Parathyroid adenoma (tissue), 2 donors: ENCODE measurements at regions not wholly inside any gene's neighbourhood (a gene's known extent, or its start where the extent isn't known, plus 50 kb on each side); places are given as distances from the start of the nearest gene placed in this dataset.

Experiments used
- H2AFZ ChIP-seq: fragments of 300-600 bp; sonication (generic); one replicate; pipeline ENCODE4 v1.7.0; 2017; ENCODE audit warnings: antibody characterized with exemption, mild to moderate bottlenecking
- H3K27ac ChIP-seq: fragments of 300-600 bp; sonication (generic); one replicate; pipeline ENCODE4 v1.7.0; 2017
- H3K27me3 ChIP-seq: fragments of 300-600 bp; sonication (generic); one replicate; pipeline ENCODE4 v1.7.0; 2017; ENCODE audit warnings: low read length; ENCODE audit not compliant: control insufficient read depth, insufficient read depth
- H3K36me3 ChIP-seq: fragments of 300-600 bp; sonication (generic); one replicate; pipeline ENCODE4 v1.7.0; 2017; ENCODE audit warnings: low read length; ENCODE audit not compliant: control insufficient read depth, insufficient read depth
- H3K4me1 ChIP-seq: fragments of 300-600 bp; sonication (generic); one replicate; pipeline ENCODE4 v1.7.0; 2017; ENCODE audit warnings: control low read depth
- H3K4me2 ChIP-seq: fragments of 300-600 bp; sonication (generic); one replicate; pipeline ENCODE4 v1.7.0; 2017; ENCODE audit warnings: low read length
- H3K4me3 ChIP-seq: fragments of 300-600 bp; sonication (generic); one replicate; pipeline ENCODE4 v1.7.0; 2017; ENCODE audit warnings: low read depth, low read length
- H3K79me2 ChIP-seq: fragments of 300-600 bp; sonication (generic); one replicate; pipeline ENCODE4 v1.7.0; 2017; ENCODE audit warnings: control low read depth
- H3K9ac ChIP-seq: fragments of 300-600 bp; sonication (generic); one replicate; pipeline ENCODE4 v1.7.0; 2017; ENCODE audit warnings: mild to moderate bottlenecking
- H3K9me3 ChIP-seq: fragments of 300-600 bp; sonication (generic); one replicate; pipeline ENCODE4 v1.7.0; 2017; ENCODE audit warnings: low read length; ENCODE audit not compliant: control insufficient read depth
- TF ChIP-seq, protein P1 (sequence below): fragments of 300-600 bp; sonication (generic); IDR thresholded peaks from one replicate; pipeline ENCODE4 v1.7.0; 2017; ENCODE audit warnings: antibody characterized with exemption, mild to moderate bottlenecking
- donor health status: primary hyperparathyroidism.

DNA sequence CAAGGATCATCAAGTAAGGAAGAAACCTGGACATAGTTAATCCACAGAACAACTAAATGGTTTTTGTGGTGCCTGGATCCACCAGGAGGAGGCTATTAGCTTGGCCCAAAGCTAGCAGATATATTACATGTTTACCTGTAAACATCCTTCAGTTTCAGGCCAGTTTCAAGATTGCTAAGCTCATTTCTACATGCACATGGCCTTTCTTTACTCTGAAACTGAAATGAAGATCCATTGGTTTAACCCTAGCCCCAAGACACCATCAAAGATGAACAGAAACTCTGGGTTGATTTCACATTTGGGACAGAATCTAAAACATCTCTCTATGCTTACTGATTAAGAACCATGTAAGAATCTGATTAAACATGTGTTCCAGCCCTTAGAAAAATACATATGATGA lies 611.8 kb downstream of the TLE1 start:
- Histone ChIP-seq H3K27ac (no peak overlapping the region), H2AFZ (no peak overlapping the region), H3K4me2 (no peak overlapping the region), H3K36me3 (no peaks in the 10 kb centered on the region), H3K4me1 (no peaks in the 10 kb centered on the region), H3K9ac (no peak overlapping the region), H3K79me2 (no peaks in the 10 kb centered on the region), H3K4me3 (no peak overlapping the region), H3K9me3 (no peaks in the 10 kb centered on the region), H3K27me3 (no peaks in the 10 kb centered on the region)
- TF ChIP-seq, protein P1, sequence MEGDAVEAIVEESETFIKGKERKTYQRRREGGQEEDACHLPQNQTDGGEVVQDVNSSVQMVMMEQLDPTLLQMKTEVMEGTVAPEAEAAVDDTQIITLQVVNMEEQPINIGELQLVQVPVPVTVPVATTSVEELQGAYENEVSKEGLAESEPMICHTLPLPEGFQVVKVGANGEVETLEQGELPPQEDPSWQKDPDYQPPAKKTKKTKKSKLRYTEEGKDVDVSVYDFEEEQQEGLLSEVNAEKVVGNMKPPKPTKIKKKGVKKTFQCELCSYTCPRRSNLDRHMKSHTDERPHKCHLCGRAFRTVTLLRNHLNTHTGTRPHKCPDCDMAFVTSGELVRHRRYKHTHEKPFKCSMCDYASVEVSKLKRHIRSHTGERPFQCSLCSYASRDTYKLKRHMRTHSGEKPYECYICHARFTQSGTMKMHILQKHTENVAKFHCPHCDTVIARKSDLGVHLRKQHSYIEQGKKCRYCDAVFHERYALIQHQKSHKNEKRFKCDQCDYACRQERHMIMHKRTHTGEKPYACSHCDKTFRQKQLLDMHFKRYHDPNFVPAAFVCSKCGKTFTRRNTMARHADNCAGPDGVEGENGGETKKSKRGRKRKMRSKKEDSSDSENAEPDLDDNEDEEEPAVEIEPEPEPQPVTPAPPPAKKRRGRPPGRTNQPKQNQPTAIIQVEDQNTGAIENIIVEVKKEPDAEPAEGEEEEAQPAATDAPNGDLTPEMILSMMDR = no peak

DNA sequence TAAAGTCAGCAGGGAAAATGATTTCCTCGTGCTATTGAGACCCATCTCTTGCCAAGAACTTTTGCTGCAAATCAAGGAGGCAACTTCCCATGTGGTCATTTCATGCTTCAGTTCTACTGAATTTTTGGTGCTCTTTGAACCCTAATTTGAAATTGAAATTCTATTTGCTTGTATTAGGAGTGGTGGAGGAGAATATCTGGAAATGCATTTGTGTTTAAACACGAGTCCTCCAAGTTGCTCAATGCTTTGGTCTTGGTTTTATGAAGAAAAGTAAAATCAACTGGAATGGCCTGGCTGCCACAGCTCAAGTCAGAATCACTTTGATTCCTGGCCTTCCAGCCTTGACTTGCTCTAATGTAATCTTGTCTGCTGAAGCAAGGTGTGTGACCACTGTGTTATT lies 613.2 kb downstream of the TLE1 start:
- no peak overlapping the region for H3K27ac ChIP-seq
- H3K9me3 ChIP-seq = no peaks in the 10 kb centered on the region
- H3K79me2 ChIP-seq = no peaks in the 10 kb centered on the region
- no peak overlapping the region for H3K9ac ChIP-seq
- TF ChIP-seq, protein P1 = no peak
- no peaks in the 10 kb centered on the region for H3K36me3 ChIP-seq
- no peak overlapping the region for H3K4me2 ChIP-seq
- no peaks in the 10 kb centered on the region for H3K27me3 ChIP-seq
- H3K4me3 ChIP-seq = no peak overlapping the region
- H2AFZ ChIP-seq = no peak overlapping the region
- H3K4me1 ChIP-seq = no peaks in the 10 kb centered on the region

DNA sequence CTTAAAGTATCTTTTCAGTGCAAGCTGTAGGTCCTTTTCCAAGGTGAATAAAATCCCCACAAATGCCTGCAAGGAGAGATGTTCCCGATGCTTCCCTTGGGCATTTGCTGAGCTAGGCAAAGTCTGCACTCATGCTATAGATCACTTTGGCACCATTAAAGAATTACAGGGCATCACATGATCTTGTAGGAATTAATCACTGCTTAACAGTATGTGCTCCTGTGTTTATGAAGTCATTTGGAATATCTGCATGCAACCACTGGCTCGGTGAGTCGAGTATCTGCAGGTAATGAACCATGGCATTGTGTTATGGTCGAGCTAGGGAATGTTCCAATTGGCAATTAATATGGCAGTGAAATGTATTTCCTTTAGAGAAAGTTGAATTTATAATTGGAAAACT lies 615.1 kb downstream of the TLE1 start:
- TF ChIP-seq, protein P1 = no peak
- Histone ChIP-seq H3K9me3 (no peaks in the 10 kb centered on the region), H3K4me2 (no peak overlapping the region), H3K27me3 (no peaks in the 10 kb centered on the region), H3K36me3 (no peaks in the 10 kb centered on the region), H3K9ac (no peak overlapping the region), H3K4me1 (no peaks in the 10 kb centered on the region), H2AFZ (no peak overlapping the region), H3K27ac (no peak overlapping the region), H3K79me2 (no peaks in the 10 kb centered on the region), H3K4me3 (no peak overlapping the region)

DNA sequence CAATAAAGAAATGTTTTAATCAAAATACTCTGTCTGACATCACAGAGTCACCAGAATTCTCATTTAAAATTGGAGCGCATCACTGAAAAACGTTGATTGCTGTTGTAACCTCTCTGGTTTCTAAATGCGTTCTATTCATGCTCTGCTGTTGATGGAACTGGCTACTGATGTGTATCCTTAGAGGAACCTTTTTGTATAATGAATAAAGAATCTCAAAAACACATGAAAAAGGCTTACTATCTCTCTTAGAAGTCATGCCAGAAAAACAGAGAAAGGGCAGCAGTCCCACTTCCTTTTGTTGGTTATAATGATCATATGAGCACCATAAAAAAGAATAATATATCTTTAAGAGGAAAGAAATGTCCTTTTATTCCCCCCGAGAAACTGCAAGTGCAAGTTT lies 615.5 kb downstream of the TLE1 start:
- Histone ChIP-seq H3K79me2 (no peaks in the 10 kb centered on the region), H3K27me3 (no peaks in the 10 kb centered on the region), H3K9ac (no peak overlapping the region), H3K27ac (no peak overlapping the region), H3K4me2 (no peak overlapping the region), H2AFZ (no peak overlapping the region), H3K9me3 (no peaks in the 10 kb centered on the region), H3K4me3 (no peak overlapping the region), H3K4me1 (no peaks in the 10 kb centered on the region), H3K36me3 (no peaks in the 10 kb centered on the region)
- TF ChIP-seq, protein P1 = no peak

DNA sequence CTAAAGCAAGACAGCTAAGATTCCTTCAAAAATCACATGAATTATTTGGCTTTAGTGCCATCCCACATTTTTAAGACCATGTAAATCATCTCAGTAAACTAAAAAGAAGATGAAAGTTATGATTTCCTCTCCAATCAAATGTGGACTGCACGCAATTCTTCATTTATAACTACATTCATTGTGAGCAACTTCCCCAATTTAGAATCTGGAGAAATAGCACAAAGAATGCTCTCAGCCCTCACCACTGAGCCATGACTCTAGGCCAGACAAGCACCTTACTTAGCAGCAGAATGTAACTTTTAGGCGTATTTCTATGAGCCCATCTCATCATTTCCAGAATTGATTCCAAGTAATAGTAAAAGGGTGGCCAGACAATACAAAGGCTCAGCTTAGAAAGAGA lies 616.6 kb downstream of the TLE1 start:
- H3K9me3 ChIP-seq = no peaks in the 10 kb centered on the region
- H3K36me3 ChIP-seq = no peaks in the 10 kb centered on the region
- TF ChIP-seq, protein P1 = no peak
- H3K4me2 ChIP-seq = no peak overlapping the region
- H3K27me3 ChIP-seq = no peaks in the 10 kb centered on the region
- H3K4me3 ChIP-seq = no peak overlapping the region
- H3K79me2 ChIP-seq = no peaks in the 10 kb centered on the region
- H2AFZ ChIP-seq = no peak overlapping the region
- H3K4me1 ChIP-seq = no peaks in the 10 kb centered on the region
- H3K9ac ChIP-seq = no peak overlapping the region
- no peak overlapping the region for H3K27ac ChIP-seq
